ENCODE measurements at regions not wholly inside any gene's neighbourhood (a gene's known extent, or its start where the extent isn't known, plus 50 kb on each side); places are given as distances from the start of the nearest gene placed in this dataset.

- no peak for DNase-seq (ENCODE audit: low spot score)
Measured at GRCh38 chr2:5990086-5990485, 297.9 kb downstream of the SOX11 start.

DNA sequence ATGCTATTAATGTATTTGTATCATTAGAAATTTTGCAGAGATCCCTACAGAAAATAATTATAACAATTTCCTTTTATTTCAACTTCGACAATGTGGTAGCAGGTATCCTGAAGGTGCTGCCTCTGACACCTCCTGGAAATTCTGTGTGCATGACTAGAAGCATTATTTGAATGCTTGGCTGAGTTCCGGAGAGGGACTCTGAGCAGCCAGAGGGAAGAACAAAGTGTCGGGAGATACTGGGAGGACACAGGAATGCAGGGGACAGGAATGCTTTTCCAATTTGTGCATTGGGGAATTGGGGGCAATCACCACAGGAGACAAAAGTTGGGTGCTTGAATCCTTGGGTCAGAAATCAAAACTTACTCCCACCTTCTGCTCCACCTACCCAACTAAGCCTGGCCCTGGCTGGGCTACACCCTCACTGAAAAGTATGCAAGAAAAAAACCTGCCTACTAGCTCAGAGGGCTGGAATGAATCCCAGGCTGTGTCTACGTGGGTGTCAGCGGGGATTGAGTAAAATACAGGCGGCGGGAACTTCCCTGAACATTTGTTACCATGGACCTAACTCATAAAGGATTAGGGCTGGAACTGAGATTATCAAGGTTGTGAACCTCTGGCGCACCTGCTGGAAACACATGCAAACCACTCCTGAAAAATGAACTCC is 299.3 kb downstream of the SOX11 start:
- no peak for DNase-seq (ENCODE audit: low spot score)

GRCh38 chr2:5995832-5996231 is 303.6 kb downstream of the SOX11 start:
- no peak for DNase-seq (ENCODE audit: low spot score)

DNA sequence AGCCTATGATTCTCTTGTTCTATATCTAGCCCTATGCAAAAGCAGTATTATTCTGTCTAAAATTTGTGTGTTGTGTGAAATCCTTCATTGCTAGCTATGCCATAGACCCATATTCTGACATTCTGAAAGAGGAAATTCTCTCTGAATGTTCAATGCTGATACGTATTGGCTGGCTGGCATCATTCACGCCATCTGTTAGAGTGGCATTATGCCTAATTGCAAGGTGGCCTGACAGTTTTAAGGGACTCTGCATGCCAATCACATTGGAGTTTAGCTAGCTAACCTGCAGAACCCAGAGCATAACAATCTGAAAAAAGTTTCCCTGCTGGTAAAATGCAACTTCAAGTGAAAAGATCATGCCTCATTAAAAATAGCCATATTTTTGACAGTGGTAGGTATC is 316.0 kb downstream of the SOX11 start:
- DNase-seq (ENCODE audit: low spot score), result no peak

GRCh38 chr2:6008726-6009125 is 316.5 kb downstream of the SOX11 start:
- DNase-seq (ENCODE audit: low spot score), result no peak

DNA sequence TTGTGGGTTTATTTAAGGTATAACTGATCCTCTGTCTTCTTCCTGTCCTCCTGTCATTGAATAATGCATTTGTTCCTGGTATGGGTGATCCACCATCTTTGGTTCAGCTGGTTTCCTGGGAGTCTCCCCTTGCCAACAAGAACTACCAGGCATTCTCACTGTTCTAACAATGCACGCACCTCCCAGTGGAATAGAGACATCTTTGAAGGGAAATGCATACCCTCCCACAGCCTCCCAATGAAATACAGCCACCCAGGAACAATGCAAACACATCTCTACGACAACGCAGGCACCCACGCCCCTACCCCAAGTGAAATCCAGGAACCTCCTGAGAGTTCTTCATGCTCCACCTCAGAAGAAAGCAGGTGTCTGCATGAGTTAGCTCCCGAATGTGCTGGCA is 318.0 kb downstream of the SOX11 start:
- no peak for DNase-seq (ENCODE audit: low spot score)

DNA sequence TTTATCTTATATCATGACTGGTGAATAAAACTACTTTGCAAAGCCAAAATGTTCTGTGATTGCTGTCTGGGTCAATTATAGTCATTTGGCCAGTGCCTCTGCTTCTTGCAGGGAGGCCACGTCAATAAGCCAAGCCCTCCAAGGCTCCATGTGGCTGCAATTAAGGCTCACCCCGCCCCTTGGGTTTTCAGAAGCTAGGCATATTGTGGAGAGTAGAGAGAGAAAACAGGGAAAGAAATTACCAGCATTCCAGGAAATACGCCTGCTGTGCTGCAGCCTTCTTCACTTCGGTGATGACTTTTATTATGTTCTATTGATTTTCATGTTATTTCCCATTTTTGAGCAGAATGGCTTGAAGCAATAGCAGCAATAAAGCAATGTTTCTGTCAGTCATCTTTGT is 319.7 kb downstream of the SOX11 start:
- DNase-seq (ENCODE audit: low spot score), result no peak

DNA sequence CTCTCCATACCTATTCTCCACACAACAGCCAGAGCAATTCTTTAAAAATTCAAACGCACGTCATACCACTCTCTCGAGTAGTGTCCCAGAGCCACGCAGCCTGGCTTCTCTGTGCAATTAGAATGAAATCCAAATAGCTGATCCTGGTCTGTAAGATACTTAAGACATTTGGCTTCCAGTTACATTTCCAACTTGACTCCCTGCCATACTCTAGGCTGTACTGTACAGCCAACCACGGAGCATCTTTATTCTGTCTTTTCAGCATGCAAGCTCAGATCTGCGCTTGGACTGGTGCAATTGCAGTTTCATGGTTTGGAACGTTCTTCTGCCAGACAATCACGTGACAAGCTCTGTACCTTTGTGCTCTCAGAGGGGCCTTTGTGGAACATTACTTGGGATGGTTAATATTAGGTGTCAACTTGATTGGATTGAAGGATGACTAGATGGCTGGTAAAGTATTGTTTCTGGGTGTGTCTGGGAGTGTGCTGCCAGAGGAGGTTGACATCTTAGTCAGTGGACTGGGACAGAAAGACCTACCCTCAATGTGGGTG is 325.6 kb downstream of the SOX11 start:
- no peak for DNase-seq (ENCODE audit: low spot score)

GRCh38 chr2:6024229-6024628 is 332.0 kb downstream of the SOX11 start:
- DNase-seq (ENCODE audit: low spot score), result no peak

DNA sequence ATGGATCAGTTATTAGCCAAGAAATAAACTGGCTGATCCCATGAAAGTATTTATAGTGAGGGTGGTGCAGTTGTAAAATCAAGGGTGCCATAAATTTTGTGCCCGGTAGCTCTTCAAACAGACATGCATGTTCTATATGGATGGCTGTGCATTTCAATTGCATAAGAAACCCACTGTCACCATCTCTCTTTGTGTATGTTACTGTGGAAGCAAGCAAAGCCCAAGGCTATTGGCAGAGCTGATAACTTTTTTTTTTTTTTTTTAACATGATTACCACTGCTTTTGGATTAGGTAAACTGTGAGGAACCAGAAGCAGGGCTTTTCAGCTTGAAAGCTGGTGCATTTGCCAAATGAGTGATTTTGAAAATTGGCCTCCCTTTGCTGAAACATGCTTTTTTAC is 332.6 kb downstream of the SOX11 start:
- DNase-seq (ENCODE audit: low spot score), result no peak

- DNase-seq (ENCODE audit: low spot score), result no peak
Measured at GRCh38 chr2:6025391-6025790, 333.2 kb downstream of the SOX11 start.

- no peak for DNase-seq (ENCODE audit: low spot score)
Measured at GRCh38 chr2:6027066-6027465, 334.9 kb downstream of the SOX11 start.

DNA sequence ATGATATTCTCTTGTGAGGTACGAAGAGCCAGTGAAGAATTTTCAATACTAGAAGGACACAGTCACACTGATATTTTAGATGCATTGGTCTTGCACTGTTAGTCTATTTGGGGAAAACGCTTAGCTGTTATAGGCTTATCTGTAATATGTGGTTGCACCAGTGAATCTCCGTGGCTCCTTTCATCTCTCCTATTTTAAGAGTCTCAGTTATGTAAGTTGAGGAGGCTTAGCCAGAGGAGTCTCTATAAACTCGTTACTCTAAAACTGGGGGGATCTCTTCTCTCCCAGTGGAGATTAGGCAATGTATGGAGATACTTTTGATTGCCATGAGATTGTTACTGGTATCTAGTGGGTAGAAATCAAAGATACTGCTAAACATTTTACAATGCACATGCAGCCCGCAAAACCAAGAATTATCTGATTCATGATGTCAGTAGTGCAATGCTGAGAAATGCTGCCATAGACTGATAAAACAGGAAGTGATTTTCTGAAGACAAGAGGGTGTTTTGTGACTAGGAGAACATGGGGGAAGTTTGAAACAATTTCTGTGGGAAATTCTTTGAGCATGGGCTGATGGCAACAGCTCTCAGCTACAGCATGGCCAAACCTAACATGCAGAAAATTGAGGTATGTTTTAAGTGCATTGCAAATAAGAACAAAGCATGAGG is 339.1 kb downstream of the SOX11 start:
- DNase-seq (ENCODE audit: low spot score), result no peak

- DNase-seq (ENCODE audit: low spot score), result no peak
Measured at GRCh38 chr2:6036211-6036610, 344.0 kb downstream of the SOX11 start.

GRCh38 chr2:6043238-6043637 is 351.1 kb downstream of the SOX11 start:
- no peak for DNase-seq (ENCODE audit: low spot score)

- DNase-seq (ENCODE audit: low spot score), result no peak
Measured at GRCh38 chr2:6052649-6053048, 360.5 kb downstream of the SOX11 start.

DNA sequence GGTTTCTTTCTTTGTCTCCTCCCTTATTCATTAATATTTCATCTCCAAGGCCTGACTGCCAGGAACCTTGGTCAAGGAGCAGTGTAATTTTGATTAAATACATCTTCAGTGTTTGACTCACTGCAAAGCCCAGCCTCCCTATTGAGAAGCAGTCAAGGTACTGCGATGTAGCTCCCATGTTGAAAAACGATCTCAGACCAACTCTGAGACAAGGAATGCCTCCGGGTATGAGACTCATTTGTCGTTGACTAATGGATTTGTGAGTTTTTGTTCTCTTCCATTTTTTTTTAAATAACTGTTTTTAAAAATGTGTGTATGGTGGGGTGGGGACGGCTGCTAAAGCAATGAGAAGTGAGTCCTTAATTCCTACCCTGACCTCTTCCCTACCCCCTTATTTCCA is 361.6 kb downstream of the SOX11 start:
- no peak for DNase-seq (ENCODE audit: low spot score)

DNA sequence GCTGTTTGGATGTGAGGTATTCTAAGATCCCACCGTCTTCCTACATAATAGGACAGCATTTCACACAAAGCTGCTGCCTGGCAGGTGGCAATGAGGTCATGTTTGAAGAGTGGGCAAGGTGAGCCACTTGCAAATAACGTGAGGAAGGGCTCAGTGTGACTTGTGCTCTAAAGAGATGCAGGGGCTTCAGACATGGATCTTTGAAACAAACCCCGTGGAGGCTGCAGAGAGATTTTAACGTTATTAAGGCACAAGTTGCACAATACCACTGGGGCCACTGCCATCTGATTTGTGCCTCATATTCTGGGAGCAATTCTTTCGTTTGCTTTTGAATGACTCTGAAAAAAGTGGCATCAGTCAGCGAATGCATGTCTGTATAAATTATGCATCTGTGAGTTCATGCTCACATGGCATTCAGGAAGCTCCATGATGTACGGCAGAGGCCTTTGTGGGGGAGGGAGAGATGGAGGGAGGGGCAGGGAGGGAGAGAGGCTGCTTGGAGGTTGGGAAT is 362.0 kb downstream of the SOX11 start:
- no peak for DNase-seq (ENCODE audit: low spot score)

DNA sequence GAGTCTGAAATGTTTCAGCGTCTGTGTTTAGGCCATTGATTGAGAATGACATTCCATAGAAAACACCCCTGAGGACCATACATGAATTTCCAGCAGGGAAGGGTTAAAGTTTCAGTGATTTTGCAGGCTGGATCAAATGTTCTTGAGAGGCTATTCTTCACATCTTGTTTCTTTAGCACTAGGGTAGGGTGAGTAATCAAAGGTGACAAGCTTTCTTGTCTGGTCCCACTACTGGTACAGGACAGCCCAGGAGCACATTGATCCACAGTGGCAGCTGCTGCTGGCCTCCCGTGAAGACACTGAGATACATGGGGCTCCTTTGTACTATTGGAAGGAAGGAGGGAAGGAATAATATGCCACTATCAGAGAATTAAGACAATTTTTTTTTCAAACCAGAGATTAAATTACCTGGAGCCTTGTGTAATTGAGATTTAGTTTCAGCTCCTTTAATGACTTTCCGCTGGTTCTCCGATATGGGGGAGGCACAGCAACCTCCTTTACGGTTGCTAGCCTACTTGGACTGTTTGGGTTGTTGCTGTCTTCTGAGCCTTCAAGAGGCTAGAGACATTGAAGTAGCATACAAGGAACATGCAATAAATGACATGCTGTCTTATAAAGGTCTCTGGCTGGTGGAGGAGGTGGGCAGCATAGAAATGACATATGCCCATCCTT is 368.9 kb downstream of the SOX11 start:
- DNase-seq (ENCODE audit: low spot score), result no peak

- DNase-seq (ENCODE audit: low spot score), result no peak
Measured at GRCh38 chr2:6064757-6065156, 372.6 kb downstream of the SOX11 start.

DNA sequence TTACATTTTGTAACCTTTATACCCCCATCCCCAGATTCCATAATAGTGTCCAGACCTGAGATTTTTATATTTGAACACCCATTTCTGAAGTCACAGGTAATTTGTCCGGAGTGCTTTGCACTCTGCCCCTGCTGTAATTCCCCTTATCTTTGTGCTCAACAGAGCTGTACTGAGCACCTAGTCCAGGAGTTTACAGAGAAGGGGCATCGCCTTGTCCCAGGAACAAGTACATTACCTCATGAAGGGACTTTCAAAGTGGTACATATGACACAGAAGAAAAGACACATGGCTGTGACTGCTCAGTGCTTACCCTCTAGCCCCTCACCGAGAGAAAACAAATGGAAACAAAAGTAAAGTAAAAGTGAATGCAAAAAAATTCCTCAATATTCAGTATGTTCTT is 373.5 kb downstream of the SOX11 start:
- DNase-seq (ENCODE audit: low spot score), result no peak

- no peak for DNase-seq (ENCODE audit: low spot score)
Measured at GRCh38 chr2:6067089-6067488, 374.9 kb downstream of the SOX11 start.

- no peak for DNase-seq (ENCODE audit: low spot score)
Measured at GRCh38 chr2:6067806-6068205, 375.6 kb downstream of the SOX11 start.
